ENCODE measurements at regions not wholly inside any gene's neighbourhood (a gene's known extent, or its start where the extent isn't known, plus 50 kb on each side); places are given as distances from the start of the nearest gene placed in this dataset.

GRCh38 chr1:232327269-232327668 is 302.7 kb downstream of the SIPA1L2 start:
- TF ChIP-seq YY1 (IDR thresholded peaks at IDR 0.05; ENCODE audit: insufficient read depth, insufficient read length): no peak
- TF ChIP-seq SUZ12 (IDR thresholded peaks at IDR 0.05; ENCODE audit: extremely low read depth, insufficient read depth, insufficient read length): no peak
- TF ChIP-seq ZNF274 (IDR thresholded peaks at IDR 0.05; ENCODE audit: low read depth, low read length): no peak
